ENCODE measurements at regions not wholly inside any gene's neighbourhood (a gene's known extent, or its start where the extent isn't known, plus 50 kb on each side); places are given as distances from the start of the nearest gene placed in this dataset.

DNA sequence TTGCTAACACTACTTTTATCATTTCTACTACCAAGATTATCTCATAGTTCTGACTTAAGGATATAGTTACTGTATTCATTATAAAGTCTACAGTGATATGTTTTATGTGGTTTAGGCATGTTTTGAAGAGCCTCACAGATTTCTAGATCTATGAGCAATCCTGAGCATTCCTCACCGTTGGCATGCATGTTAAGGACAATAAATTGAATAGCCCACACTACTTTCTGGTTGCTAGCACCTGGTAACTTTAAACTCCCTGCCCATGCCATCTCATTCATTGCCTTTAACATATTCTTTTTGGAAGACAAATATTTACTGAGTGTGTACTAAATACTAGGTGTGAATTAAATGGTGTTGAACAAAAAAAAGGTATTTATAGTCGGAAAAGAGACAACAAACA lies 868.1 kb upstream of the CDH9 start:
- intact Hi-C loops (cut with DNase I) = no loop called here
- Histone ChIP-seq H3K27me3 (ENCODE audit: control insufficient read depth, insufficient read depth, low read length) (no peaks in the 10 kb centered on the region), H3K36me3 (ENCODE audit: control insufficient read depth in 2 of 3, insufficient read depth in 3 of 3, low read length in 3 of 3) (no peaks in the 10 kb centered on the region), H3K9ac (ENCODE audit: low read length in 3 of 3) (no peak overlapping the region), H3K9me3 (ENCODE audit: control insufficient read depth in 2 of 3, insufficient read depth in 1 of 3, low read length in 3 of 3) (no peaks in the 10 kb centered on the region), H3K27ac (ENCODE audit: low read depth in 2 of 2, low read length in 2 of 2) (no peak overlapping the region), H3K4me3 (ENCODE audit: low read length in 3 of 3) (no peak overlapping the region), H3K4me1 (ENCODE audit: control insufficient read depth in 2 of 3, insufficient read depth in 2 of 3, low read depth in 1 of 3, low read length in 3 of 3) (no peaks in the 10 kb centered on the region)
- no peak for TF ChIP-seq CTCF (IDR thresholded peaks at IDR 0.05; ENCODE audit: borderline replicate concordance, extremely low read depth, insufficient read depth)
- no peak for DNase-seq
- FAIRE-seq = no peak

GRCh38 chr5:27900761-27901160 lies 862.4 kb upstream of the CDH9 start:
- FAIRE-seq = no peak
- DNase-seq = no peak
- no peak overlapping the region for H3K27ac ChIP-seq (ENCODE audit: low read depth in 2 of 2, low read length in 2 of 2)
- H3K9ac ChIP-seq (ENCODE audit: low read length in 3 of 3) = no peak overlapping the region
- intact Hi-C loops (cut with DNase I) = no loop called here
- no peak overlapping the region for H3K4me3 ChIP-seq (ENCODE audit: low read length in 3 of 3)
- no peaks in the 10 kb centered on the region for H3K4me1 ChIP-seq (ENCODE audit: control insufficient read depth in 2 of 3, insufficient read depth in 2 of 3, low read depth in 1 of 3, low read length in 3 of 3)
- no peak for TF ChIP-seq CTCF (IDR thresholded peaks at IDR 0.05; ENCODE audit: borderline replicate concordance, extremely low read depth, insufficient read depth)
- H3K27me3 ChIP-seq (ENCODE audit: control insufficient read depth, insufficient read depth, low read length) = no peaks in the 10 kb centered on the region
- no peaks in the 10 kb centered on the region for H3K9me3 ChIP-seq (ENCODE audit: control insufficient read depth in 2 of 3, insufficient read depth in 1 of 3, low read length in 3 of 3)
- no peaks in the 10 kb centered on the region for H3K36me3 ChIP-seq (ENCODE audit: control insufficient read depth in 2 of 3, insufficient read depth in 3 of 3, low read length in 3 of 3)

DNA sequence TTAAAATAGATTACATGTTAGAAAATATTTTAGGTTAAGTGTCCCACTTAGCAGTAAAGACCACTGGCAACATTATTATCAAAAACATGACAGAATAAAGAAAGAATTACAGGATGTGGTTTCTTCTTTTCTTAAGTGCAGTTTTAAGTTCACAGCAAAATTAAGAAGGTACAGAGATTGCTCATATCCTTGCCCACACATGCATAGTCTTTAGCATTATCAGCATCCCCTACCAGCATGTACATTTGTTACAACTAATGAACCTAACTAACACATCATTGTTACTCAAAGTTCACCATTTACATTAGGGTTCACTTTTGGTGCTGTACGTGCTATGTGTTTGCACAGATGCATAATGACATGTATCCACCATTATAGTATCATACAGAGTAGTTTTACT lies 837.7 kb upstream of the CDH9 start:
- no peak overlapping the region for H3K4me3 ChIP-seq (ENCODE audit: low read length in 3 of 3)

More for the DNA sequence above, 837.7 kb upstream of the CDH9 start:
- DNase-seq (no peak), FAIRE-seq (no peak)
- Histone ChIP-seq H3K36me3 (ENCODE audit: control insufficient read depth in 2 of 3, insufficient read depth in 3 of 3, low read length in 3 of 3) (no peaks in the 10 kb centered on the region), H3K27me3 (ENCODE audit: control insufficient read depth, insufficient read depth, low read length) (no peaks in the 10 kb centered on the region), H3K9ac (ENCODE audit: low read length in 3 of 3) (no peak overlapping the region), H3K27ac (ENCODE audit: low read depth in 2 of 2, low read length in 2 of 2) (no peak overlapping the region), H3K4me1 (ENCODE audit: control insufficient read depth in 2 of 3, insufficient read depth in 2 of 3, low read depth in 1 of 3, low read length in 3 of 3) (no peaks in the 10 kb centered on the region), H3K9me3 (ENCODE audit: control insufficient read depth in 2 of 3, insufficient read depth in 1 of 3, low read length in 3 of 3) (no peaks in the 10 kb centered on the region)
- intact Hi-C loops (cut with DNase I) = no loop called here
- no peak for TF ChIP-seq CTCF (IDR thresholded peaks at IDR 0.05; ENCODE audit: borderline replicate concordance, extremely low read depth, insufficient read depth)
